ENCODE measurements at regions not wholly inside any gene's neighbourhood (a gene's known extent, or its start where the extent isn't known, plus 50 kb on each side); places are given as distances from the start of the nearest gene placed in this dataset.
A peak's percentile ranks its signal among the peaks of the same experiment; 100 is the strongest.

DNA sequence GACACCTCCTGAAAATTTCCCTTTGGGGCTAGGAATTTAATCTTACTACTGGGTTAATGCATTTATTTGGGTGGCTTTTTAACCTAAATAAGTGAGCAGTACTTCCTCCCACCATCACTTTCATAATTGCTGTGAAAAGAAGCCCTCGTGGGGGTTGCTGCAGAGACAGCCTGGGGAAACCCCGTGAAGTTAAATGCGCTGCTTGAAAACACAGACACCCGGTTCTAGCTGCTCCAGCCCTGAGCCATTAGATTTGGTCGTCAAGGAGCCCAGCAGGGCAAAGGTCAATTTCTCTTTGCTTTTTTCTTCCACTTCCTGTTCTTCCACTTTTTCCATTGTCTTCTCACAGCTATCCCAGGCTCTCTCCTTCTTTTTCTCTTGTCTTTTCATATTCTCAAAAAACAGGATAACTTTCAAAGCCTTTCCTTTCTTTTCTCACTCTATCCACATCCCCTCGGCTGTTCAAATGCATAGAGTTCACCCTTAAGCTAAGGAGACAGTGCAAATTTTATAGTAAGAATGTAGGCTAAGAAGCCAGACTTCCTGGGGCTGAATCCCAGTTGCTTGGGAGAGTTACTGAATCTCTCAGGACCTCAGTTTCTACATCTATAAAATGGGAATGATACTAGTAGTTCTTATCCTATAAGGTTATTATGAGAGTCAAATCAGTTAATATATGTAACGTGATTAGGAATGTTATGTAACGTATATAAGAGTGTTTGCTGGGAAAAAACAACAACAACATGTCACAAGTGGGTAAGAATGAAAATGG, 91.5 kb upstream of the ZNF827 start:
- TF ChIP-seq, protein P1, sequence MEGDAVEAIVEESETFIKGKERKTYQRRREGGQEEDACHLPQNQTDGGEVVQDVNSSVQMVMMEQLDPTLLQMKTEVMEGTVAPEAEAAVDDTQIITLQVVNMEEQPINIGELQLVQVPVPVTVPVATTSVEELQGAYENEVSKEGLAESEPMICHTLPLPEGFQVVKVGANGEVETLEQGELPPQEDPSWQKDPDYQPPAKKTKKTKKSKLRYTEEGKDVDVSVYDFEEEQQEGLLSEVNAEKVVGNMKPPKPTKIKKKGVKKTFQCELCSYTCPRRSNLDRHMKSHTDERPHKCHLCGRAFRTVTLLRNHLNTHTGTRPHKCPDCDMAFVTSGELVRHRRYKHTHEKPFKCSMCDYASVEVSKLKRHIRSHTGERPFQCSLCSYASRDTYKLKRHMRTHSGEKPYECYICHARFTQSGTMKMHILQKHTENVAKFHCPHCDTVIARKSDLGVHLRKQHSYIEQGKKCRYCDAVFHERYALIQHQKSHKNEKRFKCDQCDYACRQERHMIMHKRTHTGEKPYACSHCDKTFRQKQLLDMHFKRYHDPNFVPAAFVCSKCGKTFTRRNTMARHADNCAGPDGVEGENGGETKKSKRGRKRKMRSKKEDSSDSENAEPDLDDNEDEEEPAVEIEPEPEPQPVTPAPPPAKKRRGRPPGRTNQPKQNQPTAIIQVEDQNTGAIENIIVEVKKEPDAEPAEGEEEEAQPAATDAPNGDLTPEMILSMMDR (conservative IDR thresholded peaks at IDR 0.05; ENCODE audit: low read length): no peak
- DNase-seq (ENCODE audit: low read depth): no peak
- H3K4me3 ChIP-seq (ENCODE audit: low read length): no peak overlapping the region

DNA sequence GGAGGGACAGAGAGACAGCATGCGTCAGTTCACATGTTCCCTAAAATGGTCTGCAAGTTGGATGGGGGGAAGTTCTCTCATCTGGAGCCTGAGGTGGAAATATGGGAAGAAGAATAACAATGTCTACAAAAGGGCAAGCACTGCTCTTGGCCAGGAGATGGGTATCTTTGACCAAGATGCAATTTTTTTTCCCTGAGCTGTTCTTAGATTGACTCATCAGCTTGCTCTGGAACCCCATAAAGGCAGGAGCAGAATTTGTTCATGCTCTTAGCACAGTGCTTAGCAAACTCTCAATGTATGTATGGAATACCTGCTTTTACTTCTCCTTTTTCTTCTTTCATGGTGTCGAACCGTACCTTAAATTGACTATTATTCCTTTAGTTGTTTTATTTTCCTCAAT, 90.5 kb upstream of the ZNF827 start:
- H3K4me3 ChIP-seq (ENCODE audit: low read length): no peak overlapping the region
- TF ChIP-seq, protein P1 (conservative IDR thresholded peaks at IDR 0.05; ENCODE audit: low read length): peak; percentile 33
- peak; percentile 39 for DNase-seq (ENCODE audit: low read depth)

DNA sequence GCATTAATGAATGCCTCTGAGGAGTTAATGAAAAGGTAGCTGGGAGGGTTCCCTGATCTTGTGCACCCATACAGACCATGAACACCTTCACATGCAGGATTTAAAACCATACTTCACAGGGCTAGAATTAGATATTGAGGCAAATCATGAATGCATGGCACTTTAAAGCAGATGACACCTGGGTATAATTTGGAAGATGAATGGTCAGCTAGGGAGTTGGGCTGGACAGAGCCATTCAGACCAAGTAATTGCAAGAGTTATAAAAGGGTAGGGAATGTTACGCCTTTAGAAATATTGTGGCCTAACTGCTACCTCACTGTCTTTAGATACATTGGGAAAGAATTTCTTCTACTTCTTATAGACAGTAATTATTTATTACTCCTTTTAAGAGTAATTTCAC, 89.1 kb upstream of the ZNF827 start:
- TF ChIP-seq, protein P1 (conservative IDR thresholded peaks at IDR 0.05; ENCODE audit: low read length): no peak
- DNase-seq (ENCODE audit: low read depth): no peak
- no peak overlapping the region for H3K4me3 ChIP-seq (ENCODE audit: low read length)

DNA sequence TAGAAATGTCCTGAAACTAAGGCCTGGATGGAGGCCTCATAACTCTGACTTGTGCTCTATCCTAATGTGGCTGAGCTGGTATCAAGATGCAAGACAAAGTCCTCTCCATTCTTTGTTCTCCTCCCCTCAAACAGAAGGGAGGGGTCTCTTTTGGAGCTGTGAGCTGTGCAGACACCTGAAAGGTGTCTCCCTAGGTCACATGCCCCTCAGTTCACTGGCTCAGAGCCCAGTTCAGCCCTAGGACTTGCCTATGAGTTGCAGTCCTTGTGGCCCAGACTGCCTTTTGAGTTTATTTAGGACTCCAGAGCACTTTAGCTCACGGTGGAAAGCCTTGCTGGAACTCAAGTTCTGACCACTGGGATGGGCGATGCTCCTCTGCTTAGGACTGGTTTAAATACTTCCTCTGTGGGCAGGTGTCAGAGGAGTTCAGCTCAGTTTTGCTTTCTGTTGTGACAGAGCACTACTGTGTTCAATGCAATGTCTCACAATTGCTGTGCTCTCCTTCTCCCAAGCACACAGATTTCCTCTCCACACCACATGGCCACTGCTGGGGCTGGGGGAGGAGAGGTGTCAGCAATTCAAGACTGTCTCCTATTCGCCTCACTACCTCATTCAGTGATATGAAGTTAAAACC, 84.8 kb upstream of the ZNF827 start:
- TF ChIP-seq, protein P1 (conservative IDR thresholded peaks at IDR 0.05; ENCODE audit: low read length): no peak
- no peak overlapping the region for H3K4me3 ChIP-seq (ENCODE audit: low read length)
- no peak for DNase-seq (ENCODE audit: low read depth)

DNA sequence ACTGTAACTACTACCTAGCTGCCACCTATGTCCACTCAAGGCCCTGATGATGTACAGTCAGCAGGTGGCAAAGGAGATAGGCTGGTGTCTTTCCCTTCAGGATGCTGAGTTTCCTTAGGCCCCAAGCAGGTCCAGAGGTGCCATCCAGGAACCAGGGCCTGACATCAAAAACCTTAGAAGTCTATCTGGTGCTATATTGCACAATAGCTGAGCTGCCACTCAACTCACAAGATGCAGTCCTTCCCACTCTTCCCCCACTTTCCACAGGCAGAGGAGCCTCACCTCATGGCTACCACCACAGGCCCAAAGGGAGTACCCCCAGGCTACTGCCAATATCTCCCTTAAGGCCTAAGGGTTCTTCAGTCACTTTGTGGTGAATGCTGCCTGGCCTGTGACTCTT, 83.9 kb upstream of the ZNF827 start:
- no peak for DNase-seq (ENCODE audit: low read depth)
- no peak overlapping the region for H3K4me3 ChIP-seq (ENCODE audit: low read length)
- TF ChIP-seq, protein P1 (conservative IDR thresholded peaks at IDR 0.05; ENCODE audit: low read length): no peak

DNA sequence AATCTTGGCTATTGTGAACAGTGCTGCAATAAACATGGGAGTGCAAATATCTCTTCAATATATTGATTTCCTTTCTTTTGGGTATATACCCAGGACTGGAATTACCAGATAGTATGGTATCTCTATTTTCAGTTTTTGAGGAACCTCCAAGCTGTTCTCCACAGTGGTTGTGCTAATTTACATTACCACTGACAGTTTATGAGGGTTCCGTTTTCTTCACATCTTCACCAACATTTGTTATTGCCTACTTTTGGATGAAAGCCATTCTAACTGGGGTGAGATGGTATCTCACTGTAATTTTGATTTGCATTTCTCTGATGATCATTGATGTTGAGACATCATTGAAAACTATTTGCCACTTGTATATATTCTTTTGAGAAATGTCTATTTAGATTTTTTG, 79.6 kb upstream of the ZNF827 start:
- TF ChIP-seq, protein P1 (conservative IDR thresholded peaks at IDR 0.05; ENCODE audit: low read length): no peak
- no peak overlapping the region for H3K4me3 ChIP-seq (ENCODE audit: low read length)
- no peak for DNase-seq (ENCODE audit: low read depth)

DNA sequence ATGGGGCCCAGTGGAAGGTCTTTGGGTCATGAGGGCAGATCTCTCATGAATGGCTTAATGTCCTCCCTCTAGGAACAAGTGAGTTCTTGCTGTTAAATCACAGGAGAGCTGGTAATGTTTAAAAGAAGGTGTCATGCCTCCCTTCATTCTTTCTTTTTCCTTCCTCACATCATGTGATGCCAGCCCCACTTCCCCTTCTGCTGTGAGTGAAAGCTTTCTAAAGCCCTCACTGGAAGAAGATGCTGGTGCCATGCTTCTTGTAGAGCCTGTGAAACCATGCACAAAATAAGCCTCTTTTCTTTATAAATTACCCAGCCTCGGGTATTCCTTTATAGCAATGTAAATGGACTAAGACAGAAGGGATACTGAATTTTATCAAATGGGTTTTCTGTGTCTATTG, 66.1 kb upstream of the ZNF827 start:
- no peak for DNase-seq (ENCODE audit: low read depth)
- no peak overlapping the region for H3K4me3 ChIP-seq (ENCODE audit: low read length)
- TF ChIP-seq, protein P1 (conservative IDR thresholded peaks at IDR 0.05; ENCODE audit: low read length): no peak

Measured in AG10803 (cell line).